ENCODE measurements at regions not wholly inside any gene's neighbourhood (a gene's known extent, or its start where the extent isn't known, plus 50 kb on each side); places are given as distances from the start of the nearest gene placed in this dataset.

DNA sequence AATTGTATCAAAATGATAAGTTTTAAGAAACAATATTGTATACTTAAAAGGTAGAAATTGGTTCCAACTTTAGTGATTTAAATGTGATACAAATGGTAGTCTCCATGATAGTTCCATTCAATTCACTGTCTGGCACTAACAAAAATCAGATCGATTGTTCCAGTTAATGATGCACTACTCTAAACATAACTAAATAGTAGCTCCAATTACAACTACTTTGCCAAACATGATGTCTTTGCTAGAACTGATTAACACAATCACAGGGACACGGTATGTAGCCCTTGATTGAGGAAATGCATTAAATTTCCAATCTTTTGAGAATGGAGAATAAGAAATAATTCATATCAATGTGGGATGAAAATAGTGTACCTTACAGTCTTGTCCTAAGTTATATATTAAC lies 962.4 kb upstream of the GHITM start:
- H3K4me1 ChIP-seq: no peaks in the 10 kb centered on the region
- H3K9me3 ChIP-seq: no peaks in the 10 kb centered on the region
- intact Hi-C loops (cut with DNase I; ENCODE audit: low total_unique reads): no loop called here
- DNase-seq: no peak
- H3K4me3 ChIP-seq: no peak overlapping the region
- no peaks in the 10 kb centered on the region for H3K27me3 ChIP-seq
- H3K36me3 ChIP-seq: no peaks in the 10 kb centered on the region
- no peak for TF ChIP-seq POLR2A (IDR thresholded peaks at IDR 0.05)
- TF ChIP-seq, protein P1, sequence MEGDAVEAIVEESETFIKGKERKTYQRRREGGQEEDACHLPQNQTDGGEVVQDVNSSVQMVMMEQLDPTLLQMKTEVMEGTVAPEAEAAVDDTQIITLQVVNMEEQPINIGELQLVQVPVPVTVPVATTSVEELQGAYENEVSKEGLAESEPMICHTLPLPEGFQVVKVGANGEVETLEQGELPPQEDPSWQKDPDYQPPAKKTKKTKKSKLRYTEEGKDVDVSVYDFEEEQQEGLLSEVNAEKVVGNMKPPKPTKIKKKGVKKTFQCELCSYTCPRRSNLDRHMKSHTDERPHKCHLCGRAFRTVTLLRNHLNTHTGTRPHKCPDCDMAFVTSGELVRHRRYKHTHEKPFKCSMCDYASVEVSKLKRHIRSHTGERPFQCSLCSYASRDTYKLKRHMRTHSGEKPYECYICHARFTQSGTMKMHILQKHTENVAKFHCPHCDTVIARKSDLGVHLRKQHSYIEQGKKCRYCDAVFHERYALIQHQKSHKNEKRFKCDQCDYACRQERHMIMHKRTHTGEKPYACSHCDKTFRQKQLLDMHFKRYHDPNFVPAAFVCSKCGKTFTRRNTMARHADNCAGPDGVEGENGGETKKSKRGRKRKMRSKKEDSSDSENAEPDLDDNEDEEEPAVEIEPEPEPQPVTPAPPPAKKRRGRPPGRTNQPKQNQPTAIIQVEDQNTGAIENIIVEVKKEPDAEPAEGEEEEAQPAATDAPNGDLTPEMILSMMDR (IDR thresholded peaks at IDR 0.05): no peak
- H3K27ac ChIP-seq: no peak overlapping the region

DNA sequence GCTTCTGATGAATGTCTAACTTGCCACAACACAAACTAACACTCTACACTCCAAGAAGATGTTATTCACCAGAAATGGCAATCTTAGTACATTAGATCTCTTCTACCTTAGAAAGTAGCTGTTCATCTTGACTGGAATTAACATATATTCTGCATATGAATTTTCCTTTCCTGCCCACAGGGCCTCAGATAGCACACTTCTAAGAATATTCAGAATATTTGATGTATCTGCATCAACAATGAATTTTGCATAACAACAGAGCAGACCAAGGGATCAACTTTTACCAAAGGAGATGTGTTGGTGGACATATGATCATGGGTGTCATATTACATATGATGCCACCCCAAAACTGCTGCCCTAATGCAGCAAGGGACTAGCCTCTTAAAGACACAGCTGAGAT lies 960.8 kb upstream of the GHITM start:
- no peak overlapping the region for H3K4me3 ChIP-seq
- DNase-seq: no peak
- no peaks in the 10 kb centered on the region for H3K9me3 ChIP-seq
- intact Hi-C loops (cut with DNase I; ENCODE audit: low total_unique reads): no loop called here
- H3K4me1 ChIP-seq: no peaks in the 10 kb centered on the region
- H3K27ac ChIP-seq: no peak overlapping the region
- TF ChIP-seq, protein P1 (IDR thresholded peaks at IDR 0.05): no peak
- TF ChIP-seq POLR2A (IDR thresholded peaks at IDR 0.05): no peak
- H3K36me3 ChIP-seq: no peaks in the 10 kb centered on the region
- H3K27me3 ChIP-seq: no peaks in the 10 kb centered on the region

DNA sequence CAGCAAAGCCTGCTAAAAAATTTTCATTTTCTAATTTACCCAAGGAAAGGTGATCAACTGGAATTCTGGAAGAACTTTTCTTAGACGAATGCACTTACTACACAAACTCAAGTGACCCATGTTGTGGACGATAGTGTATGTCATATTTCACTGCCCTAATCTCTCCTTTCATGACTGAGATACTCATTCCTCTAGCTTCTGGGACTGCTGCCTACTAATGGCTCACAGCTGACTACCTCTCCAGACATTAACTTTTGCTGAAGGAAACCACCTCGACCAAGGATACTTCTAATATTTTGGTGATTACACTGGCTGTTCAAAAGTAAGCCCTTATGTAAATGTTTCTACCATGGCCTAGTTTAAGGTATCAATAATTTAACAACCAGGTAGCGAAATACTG lies 959.9 kb upstream of the GHITM start:
- no peak overlapping the region for H3K27ac ChIP-seq
- intact Hi-C loops (cut with DNase I; ENCODE audit: low total_unique reads): no loop called here
- DNase-seq: no peak
- no peaks in the 10 kb centered on the region for H3K27me3 ChIP-seq
- no peak overlapping the region for H3K4me3 ChIP-seq
- TF ChIP-seq, protein P1 (IDR thresholded peaks at IDR 0.05): no peak
- no peak for TF ChIP-seq POLR2A (IDR thresholded peaks at IDR 0.05)
- H3K4me1 ChIP-seq: no peaks in the 10 kb centered on the region
- no peaks in the 10 kb centered on the region for H3K36me3 ChIP-seq
- H3K9me3 ChIP-seq: no peaks in the 10 kb centered on the region

DNA sequence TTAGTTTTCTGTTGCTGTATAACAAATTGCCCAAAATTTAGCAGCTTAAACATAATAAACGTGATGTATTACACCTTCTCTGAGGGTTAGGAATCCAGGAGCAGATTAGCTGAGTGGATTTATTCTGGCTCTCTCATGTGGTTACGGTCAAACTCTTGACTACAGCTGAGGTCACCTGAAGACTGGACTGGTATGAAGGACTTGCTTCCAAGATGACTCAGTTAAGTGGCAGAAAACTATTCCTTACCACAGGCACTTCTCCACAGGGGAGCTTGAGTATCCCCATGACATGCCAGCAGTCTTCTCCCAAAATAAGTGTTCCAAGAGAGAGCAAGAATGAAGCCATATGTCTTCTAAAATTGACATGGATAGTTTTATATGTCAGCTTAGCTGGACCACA lies 957.2 kb upstream of the GHITM start:
- Histone ChIP-seq H3K36me3 (no peaks in the 10 kb centered on the region), H3K9me3 (no peaks in the 10 kb centered on the region), H3K4me3 (no peak overlapping the region), H3K27ac (no peak overlapping the region), H3K4me1 (no peaks in the 10 kb centered on the region), H3K27me3 (no peaks in the 10 kb centered on the region)
- TF ChIP-seq, protein P1 (IDR thresholded peaks at IDR 0.05): no peak
- TF ChIP-seq POLR2A (IDR thresholded peaks at IDR 0.05): no peak
- intact Hi-C loops (cut with DNase I; ENCODE audit: low total_unique reads): no loop called here
- no peak for DNase-seq

DNA sequence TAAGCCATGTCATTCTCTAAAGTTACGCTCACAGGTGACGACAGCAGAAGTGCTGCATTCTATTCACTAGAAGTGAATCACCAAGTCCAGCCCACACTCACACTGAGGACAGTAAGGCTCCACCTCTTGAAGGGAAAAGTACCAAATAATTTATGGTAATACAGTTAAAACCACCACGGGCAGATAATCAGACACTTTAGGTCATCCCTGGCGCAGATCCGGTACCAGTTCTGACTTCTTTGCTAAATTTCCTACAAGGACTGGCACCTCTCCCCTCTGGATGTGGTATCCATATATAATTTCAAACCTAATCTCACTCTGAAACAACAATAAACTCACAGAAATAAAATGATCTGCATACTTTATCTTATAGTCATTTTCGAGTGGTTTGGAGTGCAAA lies 954.7 kb upstream of the GHITM start:
- no peak for DNase-seq
- TF ChIP-seq, protein P1 (IDR thresholded peaks at IDR 0.05): no peak
- no peak for TF ChIP-seq POLR2A (IDR thresholded peaks at IDR 0.05)
- H3K4me1 ChIP-seq: no peaks in the 10 kb centered on the region
- no peak overlapping the region for H3K27ac ChIP-seq
- no peak overlapping the region for H3K4me3 ChIP-seq
- H3K9me3 ChIP-seq: no peaks in the 10 kb centered on the region
- intact Hi-C loops (cut with DNase I; ENCODE audit: low total_unique reads): no loop called here
- H3K27me3 ChIP-seq: no peaks in the 10 kb centered on the region
- no peaks in the 10 kb centered on the region for H3K36me3 ChIP-seq

Data from uterus (tissue), 3 donors.